CD4-positive, alpha-beta T cell (primary cell): ENCODE measurements at regions not wholly inside any gene's neighbourhood (a gene's known extent, or its start where the extent isn't known, plus 50 kb on each side); places are given as distances from the start of the nearest gene placed in this dataset.

ENCODE experiments used
- ATAC-seq: fragments of 200-7000 bp; cut with Tn5 transposase; one replicate; pipeline ENCODE4 v1.10.0; 2022; ENCODE audit warnings: mild to moderate bottlenecking; ENCODE audit not compliant: poor library complexity
- CTCF ChIA-PET: fragments of 350-600 bp; sonication (Branson Sonifier 250); formaldehyde crosslinking; loops from one replicate; lab custom pipeline; 2021; ENCODE audit warnings: antibody characterized with exemption, inconsistent platforms; lab: Charles Lee
- POLR2A ChIA-PET: fragments of 350-600 bp; sonication (Branson Sonifier 250); formaldehyde crosslinking; loops from one replicate; lab custom pipeline; 2021; ENCODE audit warnings: antibody characterized with exemption, inconsistent platforms; lab: Charles Lee
- DNase-seq, 14 experiments: peaks; one replicate each; pipeline ENCODE4 v3.0.0-alpha.2; 2013 to 2020; ENCODE audit warnings: mixed read lengths in 2 of 14
- H3K27ac ChIP-seq, 2 donors: one replicate each; pipeline versions ENCODE4 v1.5.1 to v1.7.0; 2013; ENCODE audit warnings: low read length in 2 of 2, low read depth in 1 of 2, mild to moderate bottlenecking in 1 of 2
- H3K27me3 ChIP-seq, 2 experiments: 1 replicate in 1 of 2; 2 replicates in 1 of 2; pipeline versions ENCODE4 v1.6.1 to v1.7.0; 2013; ENCODE audit warnings: low read length in 2 of 2, control low read depth in 1 of 2, mild to moderate bottlenecking in 1 of 2, moderate library complexity in 1 of 2; ENCODE audit not compliant: insufficient read depth in 2 of 2, control insufficient read depth in 1 of 2
- H3K36me3 ChIP-seq: one replicate; pipeline ENCODE4 v1.6.1; 2013; ENCODE audit warnings: low read length, control low read depth; ENCODE audit not compliant: insufficient read depth
- H3K4me1 ChIP-seq: one replicate; pipeline ENCODE4 v1.6.1; 2013; ENCODE audit warnings: low read length, control low read depth; ENCODE audit not compliant: insufficient read depth
- H3K4me3 ChIP-seq: one replicate; pipeline ENCODE4 v1.5.1; 2013; ENCODE audit warnings: mild to moderate bottlenecking, low read length, moderate library complexity
- H3K9me3 ChIP-seq, 2 experiments: 1 replicate in 1 of 2; 2 replicates in 1 of 2; pipeline versions ENCODE4 v1.6.1 to v1.7.0; 2013; ENCODE audit warnings: low read length in 2 of 2, mild to moderate bottlenecking in 2 of 2, control low read depth in 1 of 2, moderate library complexity in 1 of 2; ENCODE audit not compliant: control insufficient read depth in 1 of 2, insufficient read depth in 1 of 2
- H3K27ac Mint-ChIP-seq: one replicate; pipeline ENCODE4 v1.8.0; 2020; ENCODE audit warnings: mixed read lengths
- H3K27me3 Mint-ChIP-seq: one replicate; pipeline ENCODE4 v1.8.0; 2021; ENCODE audit warnings: mixed read lengths
- H3K36me3 Mint-ChIP-seq: one replicate; pipeline ENCODE4 v1.8.0; 2021; ENCODE audit warnings: low read depth, mixed read lengths
- H3K4me1 Mint-ChIP-seq: one replicate; pipeline ENCODE4 v1.8.0; 2021; ENCODE audit warnings: low read depth, mixed read lengths
- H3K4me3 Mint-ChIP-seq: one replicate; pipeline ENCODE4 v1.8.0; 2020; ENCODE audit warnings: mild to moderate bottlenecking, mixed read lengths
- H3K9me3 Mint-ChIP-seq: one replicate; pipeline ENCODE4 v1.8.0; 2020; ENCODE audit warnings: mixed read lengths
- CTCF ChIP-seq: fragments of 200-600 bp; IDR thresholded peaks from one replicate; pipeline ENCODE4 v1.8.0; 2022; ENCODE audit warnings: antibody characterized with exemption, mild to moderate bottlenecking
- intact Hi-C, 2 experiments: fragments of 100-400 bp; cut with DNase I in 1 of 2; cut with micrococcal nuclease in 1 of 2; formaldehyde crosslinking; loops; one replicate each; pipeline versions ENCODE4 v1.15.1 to v1.9.0; 2023 to 2025; cut with DNase I, micrococcal nuclease

GRCh38 chr6:71402096-71402495 lies 113.5 kb downstream of the OGFRL1 start:
- H3K4me3 Mint-ChIP-seq = no peak overlapping the region
- Histone ChIP-seq H3K36me3 (no peaks in the 10 kb centered on the region), H3K9me3 (no peaks in the 10 kb centered on the region), H3K4me3 (no peak overlapping the region), H3K27ac (no peak overlapping the region), H3K27me3 (no peaks in the 10 kb centered on the region), H3K4me1 (no peaks in the 10 kb centered on the region)
- ChIA-PET POLR2A (no interaction called here), CTCF (no interaction called here)
- H3K9me3 Mint-ChIP-seq = no peaks in the 10 kb centered on the region
- DNase-seq (no peak), ATAC-seq (no peak)
- no peak for TF ChIP-seq CTCF
- H3K36me3 Mint-ChIP-seq = no peaks in the 10 kb centered on the region
- peaks cover 25% of the 10 kb centered on the region for H3K27me3 Mint-ChIP-seq
- no peaks in the 10 kb centered on the region for H3K4me1 Mint-ChIP-seq
- H3K27ac Mint-ChIP-seq = no peak overlapping the region
- intact Hi-C loops = no loop called here

GRCh38 chr6:71403422-71404134 lies 115.0 kb downstream of the OGFRL1 start:
- Mint-ChIP-seq H3K9me3 (no peaks in the 10 kb centered on the region), H3K4me3 (no peak overlapping the region), H3K27me3 (peaks cover 23% of the 10 kb centered on the region), H3K4me1 (no peaks in the 10 kb centered on the region), H3K36me3 (no peaks in the 10 kb centered on the region), H3K27ac (no peak overlapping the region)
- no peak overlapping the region for H3K27ac ChIP-seq
- no peaks in the 10 kb centered on the region for H3K9me3 ChIP-seq
- no peaks in the 10 kb centered on the region for H3K27me3 ChIP-seq
- H3K4me1 ChIP-seq = no peaks in the 10 kb centered on the region
- ChIA-PET CTCF (no interaction called here), POLR2A (no interaction called here)
- DNase-seq (no peak), ATAC-seq (no peak)
- no peak for TF ChIP-seq CTCF
- H3K4me3 ChIP-seq = no peak overlapping the region
- intact Hi-C loops = no loop called here
- no peaks in the 10 kb centered on the region for H3K36me3 ChIP-seq

- H3K9me3 Mint-ChIP-seq = no peaks in the 10 kb centered on the region
- H3K27ac Mint-ChIP-seq = no peak overlapping the region
- H3K27ac ChIP-seq = no peak overlapping the region
- no peak overlapping the region for H3K4me3 ChIP-seq
- intact Hi-C loops = no loop called here
- peaks cover 26% of the 10 kb centered on the region for H3K27me3 Mint-ChIP-seq
- ATAC-seq (no peak), DNase-seq (no peak)
- H3K27me3 ChIP-seq = no peaks in the 10 kb centered on the region
- ChIA-PET CTCF (no interaction called here), POLR2A (no interaction called here)
- no peaks in the 10 kb centered on the region for H3K36me3 Mint-ChIP-seq
- no peaks in the 10 kb centered on the region for H3K4me1 Mint-ChIP-seq
- no peaks in the 10 kb centered on the region for H3K4me1 ChIP-seq
- no peak for TF ChIP-seq CTCF
- no peaks in the 10 kb centered on the region for H3K36me3 ChIP-seq
- H3K9me3 ChIP-seq = no peaks in the 10 kb centered on the region
- no peak overlapping the region for H3K4me3 Mint-ChIP-seq
These were observed 115.7 kb downstream of the OGFRL1 start for GRCh38 chr6:71404145-71404966.
